ENCODE measurements at regions not wholly inside any gene's neighbourhood (a gene's known extent, or its start where the extent isn't known, plus 50 kb on each side); places are given as distances from the start of the nearest gene placed in this dataset.

GRCh38 chr3:180378496-180378895, 223.5 kb upstream of the TTC14 start:
- TF ChIP-seq POLR2A (IDR thresholded peaks at IDR 0.05) (no peak), CTCF (IDR thresholded peaks at IDR 0.05 in 4 of 5, conservative IDR thresholded peaks at IDR 0.05 in 1 of 5) (no peak)
